Trophoblast cell (in vitro differentiated cells and primary cell): ENCODE measurements at regions not wholly inside any gene's neighbourhood (a gene's known extent, or its start where the extent isn't known, plus 50 kb on each side); places are given as distances from the start of the nearest gene placed in this dataset.

Source experiments
- DNase-seq, 2 donors: peaks; one replicate each; pipeline ENCODE4 v3.0.0-alpha.2; 2016
- H2AFZ ChIP-seq: 2 replicates; pipeline ENCODE4 v1.6.1; 2013; ENCODE audit warnings: low read length, moderate library complexity, mild to moderate bottlenecking; ENCODE audit not compliant: insufficient read depth, poor library complexity
- H2AK5ac ChIP-seq: 2 replicates; pipeline ENCODE4 v1.6.1; 2013; ENCODE audit warnings: mild to moderate bottlenecking, low read length
- H2BK120ac ChIP-seq: 2 replicates; pipeline ENCODE4 v1.6.1; 2013; ENCODE audit warnings: low read length, mild to moderate bottlenecking, moderate library complexity; ENCODE audit not compliant: insufficient read depth, poor library complexity
- H2BK12ac ChIP-seq: 2 replicates; pipeline ENCODE4 v1.6.1; 2013; ENCODE audit warnings: mild to moderate bottlenecking, low read length, moderate library complexity
- H2BK5ac ChIP-seq: 2 replicates; pipeline ENCODE4 v1.6.1; 2013; ENCODE audit warnings: low read length, low read depth, moderate library complexity, mild to moderate bottlenecking; ENCODE audit not compliant: poor library complexity
- H3K14ac ChIP-seq: 2 replicates; pipeline ENCODE4 v1.6.1; 2013; ENCODE audit warnings: mild to moderate bottlenecking, low read length
- H3K18ac ChIP-seq: 2 replicates; pipeline ENCODE4 v1.6.1; 2013; ENCODE audit warnings: mild to moderate bottlenecking, low read length
- H3K23ac ChIP-seq: 2 replicates; pipeline ENCODE4 v1.6.1; 2013; ENCODE audit warnings: low read length
- H3K27ac ChIP-seq: 2 replicates; pipeline ENCODE4 v1.5.1; 2013; ENCODE audit warnings: low read depth, mild to moderate bottlenecking, inconsistent platforms, low read length, moderate library complexity
- H3K27me3 ChIP-seq: 2 replicates; pipeline ENCODE4 v1.6.1; 2013; ENCODE audit warnings: inconsistent platforms, mild to moderate bottlenecking, low read length, moderate library complexity; ENCODE audit not compliant: insufficient read depth
- H3K36me3 ChIP-seq, 2 experiments: 1 replicate in 1 of 2; 2 replicates in 1 of 2; pipeline ENCODE4 v1.6.1; 2013; ENCODE audit warnings: low read length in 2 of 2, mild to moderate bottlenecking in 2 of 2, moderate library complexity in 1 of 2; ENCODE audit not compliant: insufficient read depth in 2 of 2, control insufficient read depth in 1 of 2
- H3K4ac ChIP-seq: 2 replicates; pipeline ENCODE4 v1.6.1; 2013; ENCODE audit warnings: low read depth, mild to moderate bottlenecking, low read length, moderate library complexity
- H3K4me1 ChIP-seq, 2 experiments: 1 replicate in 1 of 2; 2 replicates in 1 of 2; pipeline ENCODE4 v1.6.1; 2013; ENCODE audit warnings: low read length in 2 of 2, mild to moderate bottlenecking in 2 of 2, moderate library complexity in 1 of 2; ENCODE audit not compliant: insufficient read depth in 2 of 2, control insufficient read depth in 1 of 2
- H3K4me2 ChIP-seq: 2 replicates; pipeline ENCODE4 v1.6.1; 2013; ENCODE audit warnings: inconsistent platforms, mild to moderate bottlenecking, low read length, moderate library complexity
- H3K4me3 ChIP-seq: 2 replicates; pipeline ENCODE4 v1.5.1; 2013; ENCODE audit warnings: mild to moderate bottlenecking, low read depth, low read length, inconsistent platforms
- H3K79me1 ChIP-seq: one replicate; pipeline ENCODE4 v1.6.1; 2013; ENCODE audit warnings: low read length
- H3K79me2 ChIP-seq: 2 replicates; pipeline ENCODE4 v1.6.1; 2013; ENCODE audit warnings: low read length, mild to moderate bottlenecking; ENCODE audit not compliant: control insufficient read depth, insufficient read depth, poor library complexity
- H3K9ac ChIP-seq: 2 replicates; pipeline ENCODE4 v1.6.1; 2013; ENCODE audit warnings: mild to moderate bottlenecking, low read length
- H3K9me3 ChIP-seq: 2 replicates; pipeline ENCODE4 v1.6.1; 2013; ENCODE audit warnings: low read depth, mild to moderate bottlenecking, control low read depth, inconsistent platforms, low read length; ENCODE audit not compliant: insufficient read depth
- H4K12ac ChIP-seq: 2 replicates; pipeline ENCODE4 v1.6.1; 2013; ENCODE audit warnings: low read depth, mild to moderate bottlenecking, low read length, moderate library complexity
- H4K8ac ChIP-seq: 2 replicates; pipeline ENCODE4 v1.6.1; 2013; ENCODE audit warnings: low read depth, mild to moderate bottlenecking, low read length, moderate library complexity
- H4K91ac ChIP-seq: one replicate; pipeline ENCODE4 v1.6.1; 2013; ENCODE audit warnings: low read depth, mild to moderate bottlenecking, low read length, moderate library complexity
- WGBS: extraction: QIAGEN DNeasy Blood & Tissue Kit; methylation state at CpG from one replicate; pipeline ENCODE4 v1.1.7; 2013; ENCODE audit warnings: missing lambda C conversion rate; ENCODE audit not compliant: insufficient read length, insufficient coverage; ENCODE audit errors: extremely low coverage; 5-methylcytosine and 5-hydroxymethylcytosine counted together

DNA sequence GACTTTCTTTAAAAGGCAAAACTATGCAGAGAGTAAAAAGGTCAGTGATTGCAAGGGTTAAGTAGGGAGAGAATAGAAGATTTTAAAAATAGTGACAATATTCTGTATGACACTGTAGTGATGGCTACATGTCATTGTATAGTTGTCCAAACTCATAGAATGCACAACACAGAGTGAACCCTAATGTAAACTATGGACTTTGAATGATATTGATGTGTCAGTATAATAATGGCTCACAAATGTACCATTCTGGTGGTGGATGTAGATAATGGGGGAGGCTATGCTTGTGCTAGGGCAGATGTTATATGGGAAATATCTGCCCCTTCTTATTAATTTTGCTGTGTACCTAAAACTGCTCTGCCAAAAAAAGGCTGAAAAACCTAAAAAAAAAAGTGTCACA lies 468.9 kb downstream of the KIF4B start:
- no peak for DNase-seq
- H3K27ac ChIP-seq: no peak overlapping the region

GRCh38 chr5:155485386-155485785 lies 471.8 kb downstream of the KIF4B start:
- Histone ChIP-seq H2AFZ (no peak overlapping the region), H3K4me1 (peaks cover 0 to 2% of the 10 kb centered on the region in 2 experiments)

More for the DNA sequence above, 468.9 kb downstream of the KIF4B start:
- H3K9me3 ChIP-seq: no peaks in the 10 kb centered on the region
- no peaks in the 10 kb centered on the region for H3K79me2 ChIP-seq
- no peak overlapping the region for H2BK12ac ChIP-seq
- H3K79me1 ChIP-seq: no peaks in the 10 kb centered on the region
- H3K14ac ChIP-seq: no peak overlapping the region
- no peak overlapping the region for H4K91ac ChIP-seq
- H3K27me3 ChIP-seq: no peaks in the 10 kb centered on the region
- no peak overlapping the region for H3K18ac ChIP-seq
- no peak overlapping the region for H2AFZ ChIP-seq
- no peaks in the 10 kb centered on the region for H3K36me3 ChIP-seq
- no peak overlapping the region for H4K8ac ChIP-seq
- H3K4ac ChIP-seq: no peak overlapping the region
- H2AK5ac ChIP-seq: no peak overlapping the region
- H3K4me1 ChIP-seq: peaks cover 0 to 2% of the 10 kb centered on the region in 2 experiments
- H3K23ac ChIP-seq: no peak overlapping the region
- no peak overlapping the region for H2BK120ac ChIP-seq
- no peak overlapping the region for H3K4me2 ChIP-seq
- no peak overlapping the region for H3K9ac ChIP-seq
- no peak overlapping the region for H2BK5ac ChIP-seq
- no peak overlapping the region for H4K12ac ChIP-seq
- no peak overlapping the region for H3K4me3 ChIP-seq

GRCh38 chr5:155489949-155490348 lies 476.4 kb downstream of the KIF4B start:
- Histone ChIP-seq H3K4ac (no peak overlapping the region), H3K27me3 (no peaks in the 10 kb centered on the region), H3K4me2 (no peak overlapping the region), H2BK120ac (no peak overlapping the region), H4K91ac (no peak overlapping the region), H3K18ac (no peak overlapping the region), H4K12ac (no peak overlapping the region), H3K36me3 (no peaks in the 10 kb centered on the region), H3K9ac (no peak overlapping the region), H2AK5ac (no peak overlapping the region), H3K4me3 (no peak overlapping the region), H4K8ac (no peak overlapping the region), H3K79me1 (no peaks in the 10 kb centered on the region), H2BK12ac (no peak overlapping the region), H2BK5ac (no peak overlapping the region), H3K23ac (no peak overlapping the region), H3K27ac (no peak overlapping the region), H3K4me1 (peaks cover 0 to 2% of the 10 kb centered on the region in 2 experiments), H3K14ac (no peak overlapping the region), H3K9me3 (no peaks in the 10 kb centered on the region), H2AFZ (no peak overlapping the region), H3K79me2 (no peaks in the 10 kb centered on the region)
- DNase-seq: no peak

More at GRCh38 chr5:155485386-155485785, 471.8 kb downstream of the KIF4B start:
- Histone ChIP-seq H3K27ac (peak overlapping the region; percentile 64), H3K36me3 (no peaks in the 10 kb centered on the region), H2BK5ac (no peak overlapping the region), H3K79me1 (no peaks in the 10 kb centered on the region), H3K4ac (no peak overlapping the region), H4K91ac (no peak overlapping the region), H2BK12ac (no peak overlapping the region), H3K79me2 (no peaks in the 10 kb centered on the region), H4K12ac (no peak overlapping the region), H3K18ac (no peak overlapping the region), H3K4me3 (no peak overlapping the region), H4K8ac (no peak overlapping the region), H3K9ac (no peak overlapping the region), H3K23ac (no peak overlapping the region), H3K9me3 (no peaks in the 10 kb centered on the region), H3K4me2 (no peak overlapping the region), H3K27me3 (no peaks in the 10 kb centered on the region), H3K14ac (no peak overlapping the region), H2AK5ac (no peak overlapping the region), H2BK120ac (no peak overlapping the region)
- DNase-seq: no peak
- no CpG with 5 or more reads among the region's 2 CpGs for WGBS

- no peak overlapping the region for H3K9ac ChIP-seq
- no peaks in the 10 kb centered on the region for H3K36me3 ChIP-seq
- no peak overlapping the region for H4K12ac ChIP-seq
- no peak overlapping the region for H2AFZ ChIP-seq
- H2BK5ac ChIP-seq: no peak overlapping the region
- no peaks in the 10 kb centered on the region for H3K79me1 ChIP-seq
- no peak overlapping the region for H3K14ac ChIP-seq
- H3K18ac ChIP-seq: no peak overlapping the region
- H3K9me3 ChIP-seq: no peaks in the 10 kb centered on the region
- H3K4me3 ChIP-seq: no peak overlapping the region
- no CpG with 5 or more reads among the region's 2 CpGs for WGBS
- H4K8ac ChIP-seq: no peak overlapping the region
- H2BK12ac ChIP-seq: no peak overlapping the region
- DNase-seq: no peak
- H2AK5ac ChIP-seq: no peak overlapping the region
- no peak overlapping the region for H2BK120ac ChIP-seq
- H3K27me3 ChIP-seq: no peaks in the 10 kb centered on the region
- H3K27ac ChIP-seq: no peak overlapping the region
- H3K79me2 ChIP-seq: no peaks in the 10 kb centered on the region
- H4K91ac ChIP-seq: no peak overlapping the region
- no peak overlapping the region for H3K23ac ChIP-seq
- no peak overlapping the region for H3K4me2 ChIP-seq
- H3K4ac ChIP-seq: no peak overlapping the region
- no peaks in the 10 kb centered on the region for H3K4me1 ChIP-seq
Observed at GRCh38 chr5:155492191-155492590, 478.6 kb downstream of the KIF4B start.
